ENCODE measurements at regions not wholly inside any gene's neighbourhood (a gene's known extent, or its start where the extent isn't known, plus 50 kb on each side); places are given as distances from the start of the nearest gene placed in this dataset.
"Not testable (repeated sequence)": the region's sequence is repeated elsewhere in the genome, so short reads cannot be mapped to it uniquely, and the experiment has no call there.

GRCh38 chr5:41995193-41995592 is 70.1 kb downstream of the FBXO4 start:
- no peak for DNase-seq

GRCh38 chr5:42001673-42002072 is 76.6 kb downstream of the FBXO4 start:
- no peak for DNase-seq

DNA sequence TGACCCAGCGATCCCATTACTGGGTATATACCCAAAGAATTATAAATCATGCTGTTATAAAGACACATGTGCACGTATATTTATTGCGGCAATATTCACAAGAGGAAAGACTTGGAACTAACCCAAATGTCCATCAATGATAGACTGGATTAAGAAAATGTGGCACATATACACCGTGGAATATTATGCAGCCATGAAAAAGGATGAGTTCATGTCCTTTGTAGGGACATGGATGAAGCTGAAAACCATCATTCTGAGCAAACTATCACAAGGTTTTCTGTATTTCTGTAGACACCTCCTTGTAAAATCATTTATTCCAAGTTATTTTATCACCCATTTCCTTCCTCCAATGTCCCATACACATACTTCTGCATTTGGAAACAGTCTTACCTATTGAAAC is 78.8 kb downstream of the FBXO4 start:
- not testable (repeated sequence) for DNase-seq

DNA sequence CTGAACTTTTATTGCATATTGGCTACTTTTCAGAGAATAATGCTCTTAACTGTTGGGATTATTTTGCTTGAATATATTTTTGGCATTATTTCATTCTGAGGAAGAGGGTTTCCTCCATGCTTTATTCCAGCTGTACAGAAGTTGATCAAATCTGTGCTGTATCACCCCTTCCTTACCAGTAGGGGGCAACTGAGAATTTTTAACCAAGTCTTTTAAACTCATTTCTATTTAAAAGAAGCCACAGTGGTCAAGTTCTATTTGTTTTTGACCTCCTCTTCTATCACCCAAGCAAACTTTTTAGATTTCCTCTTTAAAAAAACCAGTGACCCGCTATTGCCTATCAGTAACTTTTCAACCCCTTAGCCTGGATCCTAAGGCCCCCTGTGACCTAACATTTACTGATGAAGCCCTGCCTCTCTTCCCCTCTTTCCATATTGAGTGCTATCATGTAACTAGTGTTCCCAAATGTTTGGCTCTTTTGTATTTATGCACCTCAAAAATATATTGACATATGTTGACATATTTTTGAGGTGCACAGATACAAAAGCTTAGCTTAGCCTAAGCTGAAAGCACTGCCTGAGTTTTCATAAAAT is 80.6 kb downstream of the FBXO4 start:
- DNase-seq = no peak

DNA sequence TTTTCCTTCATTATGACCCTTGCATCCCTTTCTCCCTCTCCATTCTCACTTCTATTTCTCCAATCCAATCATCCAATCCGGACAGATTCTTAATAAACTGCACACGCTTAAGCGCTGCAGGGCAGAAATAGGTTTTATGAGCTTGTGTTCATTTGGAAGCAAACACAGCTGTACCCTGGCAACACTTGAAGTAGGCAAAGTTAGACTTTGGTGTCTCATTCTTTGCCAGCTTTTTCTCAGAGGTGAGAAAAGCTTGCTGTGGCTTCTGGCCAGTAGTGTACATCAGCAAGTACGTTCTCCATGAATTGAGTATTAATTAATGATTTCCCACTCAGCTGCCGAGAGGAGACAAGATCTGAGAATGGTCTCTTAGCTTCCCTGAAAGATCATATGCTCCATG is 88.5 kb downstream of the FBXO4 start:
- DNase-seq = no peak

- DNase-seq = no peak
Measured at GRCh38 chr5:42015254-42015653, 90.2 kb downstream of the FBXO4 start.

DNA sequence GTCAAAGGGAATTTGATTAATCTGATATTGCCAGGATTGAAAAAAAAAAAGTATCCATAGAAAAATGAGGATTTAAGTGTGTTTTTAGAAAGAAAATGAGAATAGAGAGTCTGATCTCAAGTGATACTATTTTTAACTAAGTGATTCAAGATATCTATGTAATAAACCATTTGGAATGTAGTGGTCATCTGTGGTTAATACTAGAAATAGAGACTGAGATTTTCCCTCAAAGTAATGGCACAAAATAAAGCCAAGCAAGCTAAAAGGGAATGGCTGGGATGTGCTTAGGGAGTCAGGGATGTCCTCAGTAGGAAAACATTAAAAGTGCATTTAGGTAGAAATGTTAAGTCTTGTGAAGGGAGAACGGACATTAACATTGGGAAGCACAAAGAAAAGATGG is 90.6 kb downstream of the FBXO4 start:
- DNase-seq = no peak

DNA sequence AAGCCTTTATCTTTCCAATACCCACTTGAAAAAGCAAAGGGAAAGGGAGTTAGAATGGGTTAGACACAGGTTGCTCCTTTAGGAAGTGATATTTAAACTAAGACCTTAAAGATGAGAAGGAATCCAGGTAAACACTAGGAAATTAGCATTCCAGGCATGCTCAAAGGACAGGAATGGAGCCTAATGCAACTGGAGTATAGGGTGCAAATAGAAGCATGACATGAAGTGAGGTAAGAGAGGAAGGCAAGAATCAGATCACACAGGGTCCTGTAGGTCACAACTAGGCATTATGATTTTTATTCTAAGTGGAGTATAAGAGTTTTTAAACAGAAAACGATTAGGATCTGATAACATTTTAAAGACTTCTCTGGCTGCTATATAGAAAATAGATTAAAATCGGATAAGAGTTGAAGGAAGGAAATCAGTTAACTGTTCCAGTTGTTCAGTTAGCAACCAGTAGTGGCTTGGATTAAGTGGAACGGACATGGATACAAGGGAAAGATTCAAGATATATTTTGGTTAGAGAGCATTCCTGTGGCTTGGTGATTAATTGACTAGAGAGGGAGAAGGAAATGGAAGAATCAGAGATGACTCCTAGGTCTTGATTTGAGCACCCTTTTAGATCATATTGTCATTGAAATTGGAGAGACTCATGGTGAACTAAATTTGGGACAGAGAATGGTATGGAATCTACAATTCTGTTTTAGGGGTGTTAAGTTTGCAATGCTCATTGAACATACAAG is 95.9 kb downstream of the FBXO4 start:
- no peak for DNase-seq

- DNase-seq = no peak
Measured at GRCh38 chr5:42021923-42022322, 96.8 kb downstream of the FBXO4 start.

GRCh38 chr5:42022383-42022972 is 97.4 kb downstream of the FBXO4 start:
- DNase-seq = no peak

DNA sequence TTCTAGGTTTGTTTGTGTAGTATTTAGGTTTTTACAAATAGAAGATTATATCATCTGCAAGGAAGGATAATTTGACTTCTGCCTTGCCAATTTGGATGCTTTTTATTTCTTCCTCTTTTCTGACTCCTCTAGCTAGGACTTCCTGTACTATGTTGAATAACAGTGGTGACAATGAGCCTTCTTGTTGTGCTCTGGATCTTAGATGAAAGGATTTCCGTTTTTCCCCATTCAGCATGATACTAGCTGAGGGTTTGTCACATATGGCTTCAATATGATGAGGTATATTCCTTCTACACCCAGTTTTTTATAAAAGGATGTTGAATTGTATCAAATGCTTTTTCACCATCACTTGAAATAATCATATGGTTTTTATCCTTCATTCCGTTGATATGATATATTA is 101.4 kb downstream of the FBXO4 start:
- DNase-seq = no peak

GRCh38 chr5:42032137-42032536 is 107.1 kb downstream of the FBXO4 start:
- no peak for DNase-seq

GRCh38 chr5:42035526-42035925 is 110.4 kb downstream of the FBXO4 start:
- DNase-seq = no peak

- DNase-seq = no peak
Measured at GRCh38 chr5:42036379-42036778, 111.3 kb downstream of the FBXO4 start.

DNA sequence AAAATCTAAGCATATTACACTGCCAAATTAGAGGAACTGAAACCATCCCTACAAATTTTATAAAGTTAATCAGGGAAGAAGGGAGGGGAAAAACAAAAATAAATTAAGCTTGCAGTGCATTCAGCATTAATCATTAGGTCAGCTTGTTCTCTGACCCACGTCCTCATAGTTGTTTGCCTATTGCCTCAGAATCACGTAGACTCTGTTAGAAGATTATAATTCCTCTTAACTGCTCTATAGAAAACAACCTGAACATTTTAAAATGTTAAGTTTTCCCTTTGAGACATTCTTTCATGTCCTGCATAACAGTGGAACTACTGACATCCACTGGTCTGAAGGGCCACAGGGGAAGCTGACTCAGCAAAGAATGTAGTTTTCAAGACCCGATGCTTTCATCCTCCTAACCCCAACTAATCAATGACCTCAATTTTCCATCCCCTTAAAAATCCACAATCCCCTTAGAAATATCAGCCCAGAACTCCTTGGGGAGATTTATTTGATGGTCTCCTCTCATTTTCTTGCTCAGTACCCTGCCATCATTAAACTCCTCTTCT is 112.4 kb downstream of the FBXO4 start:
- no peak for DNase-seq

- no peak for DNase-seq
Measured at GRCh38 chr5:42043400-42043799, 118.3 kb downstream of the FBXO4 start.

DNA sequence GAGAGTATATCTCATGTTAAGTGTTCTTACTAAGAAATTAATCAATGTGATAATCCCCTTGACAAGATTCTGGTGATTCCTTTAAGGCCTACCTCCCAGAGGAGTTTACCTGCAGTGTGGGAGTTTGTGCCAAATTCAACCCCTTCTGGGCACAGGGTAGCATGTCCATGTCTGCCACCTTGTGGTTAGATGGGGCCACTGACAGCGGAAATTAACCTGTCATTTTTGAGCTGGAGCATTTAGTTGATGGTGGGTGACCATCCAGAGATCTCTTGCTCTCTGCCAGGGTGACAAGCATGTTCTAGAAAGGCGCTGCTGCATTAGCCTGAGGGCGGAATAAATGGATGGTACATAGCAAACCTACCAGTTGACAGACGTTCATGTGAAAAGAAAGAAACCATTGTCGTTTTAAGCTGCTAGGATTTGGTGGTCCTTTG is 132.2 kb downstream of the FBXO4 start:
- peak; percentile 22 for DNase-seq

DNA sequence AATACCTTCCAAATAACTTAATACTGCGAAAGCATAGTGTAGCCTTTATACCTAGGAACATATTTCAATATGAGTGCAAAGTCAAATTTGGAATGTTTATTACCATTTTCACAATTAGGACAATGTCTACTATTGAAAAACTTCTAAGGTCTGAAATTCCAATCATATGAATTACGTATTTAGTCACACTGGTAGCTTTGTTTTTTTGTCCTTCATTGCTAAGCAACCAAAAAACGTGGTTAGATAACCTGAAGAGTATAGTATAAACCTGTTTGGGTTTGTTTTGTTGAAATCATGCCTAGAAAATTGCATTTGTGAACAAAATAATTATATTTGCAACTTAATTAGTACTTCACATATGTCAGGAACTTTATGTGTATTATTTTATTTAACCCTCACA is 134.2 kb downstream of the FBXO4 start:
- DNase-seq = no peak

DNA sequence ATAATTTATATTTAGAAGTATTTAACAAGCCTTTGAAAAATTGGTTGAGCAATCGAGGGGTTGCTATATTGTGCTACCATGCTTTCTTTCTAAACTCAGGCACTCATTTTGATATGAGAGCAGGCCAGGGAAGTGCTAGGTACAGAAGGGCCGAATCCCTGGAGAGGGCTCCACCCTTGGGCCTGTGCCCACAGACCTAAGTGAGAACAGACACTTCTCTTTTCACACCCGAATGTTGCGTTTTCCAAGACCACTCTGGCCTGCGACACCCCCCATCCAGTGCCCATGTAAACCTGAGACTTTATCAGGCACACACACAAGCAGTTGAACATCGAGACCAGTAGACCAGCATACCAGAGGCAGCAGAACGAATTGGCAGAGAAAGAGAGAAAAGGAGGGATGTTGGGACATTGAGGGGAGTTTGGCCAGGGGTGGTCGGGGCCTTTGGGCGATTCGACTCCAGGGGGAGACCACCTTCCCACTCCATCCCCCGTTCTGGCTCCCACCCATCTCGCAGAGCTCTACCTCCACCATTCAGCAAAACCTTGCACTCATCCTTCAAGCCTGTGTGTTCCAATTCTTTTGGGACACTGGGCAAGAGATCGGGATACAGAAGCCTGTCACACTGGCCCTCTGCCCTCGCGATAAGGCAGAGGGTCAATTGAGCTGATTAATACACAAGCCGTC is 134.8 kb downstream of the FBXO4 start:
- no peak for DNase-seq

DNA sequence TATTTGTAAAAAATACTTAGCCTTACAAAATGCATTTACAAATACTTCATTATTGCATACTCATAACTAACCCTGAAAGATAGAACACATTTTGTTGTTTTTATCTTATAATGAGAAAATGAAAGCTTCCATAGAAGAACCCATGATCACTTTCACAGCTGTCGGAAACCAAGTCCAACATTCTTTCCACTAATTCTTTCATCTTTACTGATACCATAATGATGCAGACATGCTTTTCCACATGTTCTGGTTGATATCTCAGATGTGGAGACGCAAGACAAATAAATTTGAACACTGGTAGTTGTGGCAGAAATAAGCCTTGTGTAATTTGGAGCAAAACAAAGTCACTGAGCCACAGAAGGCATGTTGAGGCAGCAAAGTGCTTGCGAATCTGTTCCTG is 136.0 kb downstream of the FBXO4 start:
- DNase-seq = no peak

GRCh38 chr5:42064821-42065220 is 139.7 kb downstream of the FBXO4 start:
- DNase-seq = no peak

GRCh38 chr5:42066131-42066530 is 141.1 kb downstream of the FBXO4 start:
- DNase-seq = no peak

- DNase-seq = no peak
Measured at GRCh38 chr5:42074353-42074752, 149.3 kb downstream of the FBXO4 start.
